Caco-2 (cell line): ENCODE measurements at regions not wholly inside any gene's neighbourhood (a gene's known extent, or its start where the extent isn't known, plus 50 kb on each side); places are given as distances from the start of the nearest gene placed in this dataset.

Source experiments
- BruUV-seq: library from RNA; stranded (reverse); fragments of 400-500 nt; replicated peaks from 2 replicates; lab custom pipeline; 2021; lab: Mats Ljungman, UMichigan
- CTCF ChIA-PET: fragments of 300-600 bp; sonication (Branson Sonifier 250); formaldehyde crosslinking; loops from one replicate; lab custom pipeline; 2022; ENCODE audit warnings: antibody characterized with exemption; lab: Charles Lee
- POLR2A ChIA-PET: fragments of 300-600 bp; sonication (Branson Sonifier 250); formaldehyde crosslinking; loops from one replicate; lab custom pipeline; 2022; ENCODE audit warnings: antibody characterized with exemption; lab: Charles Lee
- DNase-seq, 2 experiments: peaks; one replicate each; pipeline versions ENCODE4 v3.0.0 to v3.0.0-alpha.2; 2020 to 2022
- H3K27me3 ChIP-seq: replicated peaks from 2 replicates; pipeline ENCODE4 v1.6.0; 2011; ENCODE audit warnings: low read length; ENCODE audit not compliant: control insufficient read depth, insufficient read depth
- H3K36me3 ChIP-seq: 2 replicates; pipeline ENCODE4 v1.5.1; 2011; ENCODE audit warnings: low read length; ENCODE audit not compliant: control insufficient read depth, insufficient read depth
- H3K4me1 ChIP-seq: fragments of 250-450 bp; sonication (Bioruptor Pico); 2 replicates; pipeline ENCODE4 v1.5.1; 2020; ENCODE audit warnings: mild to moderate bottlenecking
- H3K4me3 ChIP-seq: 2 replicates; pipeline ENCODE4 v1.5.1; 2011; ENCODE audit warnings: low read depth, mild to moderate bottlenecking, control low read depth, low read length
- H3K9me3 ChIP-seq: fragments of 250-450 bp; sonication (Bioruptor Pico); 2 replicates; pipeline ENCODE4 v1.5.1; 2020; ENCODE audit warnings: mild to moderate bottlenecking, moderate library complexity
- H3K27ac Mint-ChIP-seq: one replicate; pipeline ENCODE4 v1.8.0; 2022; ENCODE audit warnings: mixed read lengths; ENCODE audit not compliant: unreplicated experiment
- H3K27me3 Mint-ChIP-seq: one replicate; pipeline ENCODE4 v1.8.0; 2022; ENCODE audit warnings: mixed read lengths; ENCODE audit not compliant: insufficient read depth, unreplicated experiment
- H3K36me3 Mint-ChIP-seq: one replicate; pipeline ENCODE4 v1.8.0; 2022; ENCODE audit warnings: mild to moderate bottlenecking, mixed read lengths; ENCODE audit not compliant: insufficient read depth, unreplicated experiment
- H3K4me1 Mint-ChIP-seq: one replicate; pipeline ENCODE4 v1.8.0; 2022; ENCODE audit warnings: low read depth, mixed read lengths; ENCODE audit not compliant: unreplicated experiment
- H3K4me3 Mint-ChIP-seq: one replicate; pipeline ENCODE4 v1.8.0; 2022; ENCODE audit warnings: mild to moderate bottlenecking, moderate library complexity, mixed read lengths; ENCODE audit not compliant: unreplicated experiment
- H3K9me3 Mint-ChIP-seq: one replicate; pipeline ENCODE4 v1.8.0; 2022; ENCODE audit warnings: mixed read lengths; ENCODE audit not compliant: unreplicated experiment
- CTCF ChIP-seq, 2 experiments: fragments of 200-600 bp in 1 of 2; IDR thresholded peaks; 1 replicate in 1 of 2; 2 replicates in 1 of 2; pipeline versions ENCODE4 v1.5.1 to v1.8.0; 2011 to 2022; ENCODE audit warnings: antibody characterized with exemption in 1 of 2, control low read depth in 1 of 2, inconsistent platforms in 1 of 2, low read depth in 1 of 2, low read length in 1 of 2, mild to moderate bottlenecking in 1 of 2, moderate library complexity in 1 of 2; ENCODE audit not compliant: insufficient read depth in 1 of 2, severe bottlenecking in 1 of 2, unreplicated experiment in 1 of 2
- intact Hi-C: fragments of 100-400 bp; cut with micrococcal nuclease; formaldehyde crosslinking; loops from one replicate; pipeline ENCODE4 v1.10.0; 2022; ENCODE audit not compliant: unreplicated experiment

- Mint-ChIP-seq H3K27ac (no peak overlapping the region), H3K4me1 (peaks cover 6% of the 10 kb centered on the region), H3K36me3 (no peaks in the 10 kb centered on the region), H3K4me3 (no peak overlapping the region), H3K27me3 (no peaks in the 10 kb centered on the region), H3K9me3 (no peaks in the 10 kb centered on the region)
- H3K4me3 ChIP-seq, result no peak overlapping the region
- BruUV-seq, result no TSS peak
- no peak for DNase-seq
- no peaks in the 10 kb centered on the region for H3K9me3 ChIP-seq
- H3K27me3 ChIP-seq, result no peaks in the 10 kb centered on the region
- ChIA-PET CTCF (no interaction called here), POLR2A (no interaction called here)
- TF ChIP-seq CTCF (IDR thresholded peaks at IDR 0.05; ENCODE audit: insufficient read depth in 1 of 2, low read depth in 1 of 2, low read length in 1 of 2, severe bottlenecking in 1 of 2, unreplicated experiment in 1 of 2), result no peak
- H3K36me3 ChIP-seq, result no peaks in the 10 kb centered on the region
- intact Hi-C loops, result no loop called here
- H3K4me1 ChIP-seq, result peaks cover 4% of the 10 kb centered on the region; the same call in 1 of the 2 replicates
Measured at GRCh38 chr2:226052772-226053416, 653.4 kb downstream of the NYAP2 start.

- intact Hi-C loops, result no loop called here
Measured at GRCh38 chr2:226050822-226051221, 651.3 kb downstream of the NYAP2 start.

GRCh38 chr2:226048611-226049010, 649.1 kb downstream of the NYAP2 start:
- Histone ChIP-seq H3K36me3 (no peaks in the 10 kb centered on the region), H3K4me1 (no peaks in the 10 kb centered on the region), H3K9me3 (no peaks in the 10 kb centered on the region), H3K4me3 (no peak overlapping the region), H3K27me3 (no peaks in the 10 kb centered on the region)
- no peak overlapping the region for H3K4me3 Mint-ChIP-seq
- peaks cover 6% of the 10 kb centered on the region for H3K4me1 Mint-ChIP-seq
- H3K9me3 Mint-ChIP-seq, result no peaks in the 10 kb centered on the region
- no peaks in the 10 kb centered on the region for H3K27me3 Mint-ChIP-seq
- ChIA-PET POLR2A (no interaction called here), CTCF (no interaction called here)
- no peak overlapping the region for H3K27ac Mint-ChIP-seq
- TF ChIP-seq CTCF (IDR thresholded peaks at IDR 0.05; ENCODE audit: insufficient read depth in 1 of 2, low read depth in 1 of 2, low read length in 1 of 2, severe bottlenecking in 1 of 2, unreplicated experiment in 1 of 2), result no peak
- intact Hi-C loops, result no loop called here
- no peak for DNase-seq
- no TSS peak for BruUV-seq
- no peaks in the 10 kb centered on the region for H3K36me3 Mint-ChIP-seq

More at GRCh38 chr2:226050822-226051221, 651.3 kb downstream of the NYAP2 start:
- Mint-ChIP-seq H3K27ac (no peak overlapping the region), H3K4me3 (no peak overlapping the region), H3K36me3 (no peaks in the 10 kb centered on the region), H3K27me3 (no peaks in the 10 kb centered on the region), H3K4me1 (peaks cover 6% of the 10 kb centered on the region), H3K9me3 (no peaks in the 10 kb centered on the region)
- POLR2A ChIA-PET, result no interaction called here
- H3K4me3 ChIP-seq, result no peak overlapping the region
- no TSS peak for BruUV-seq
- CTCF ChIA-PET, result no interaction called here
- no peaks in the 10 kb centered on the region for H3K27me3 ChIP-seq
- DNase-seq, result no peak
- no peak for TF ChIP-seq CTCF (IDR thresholded peaks at IDR 0.05; ENCODE audit: insufficient read depth in 1 of 2, low read depth in 1 of 2, low read length in 1 of 2, severe bottlenecking in 1 of 2, unreplicated experiment in 1 of 2)
- H3K9me3 ChIP-seq, result no peaks in the 10 kb centered on the region
- H3K4me1 ChIP-seq, result no peaks in the 10 kb centered on the region
- H3K36me3 ChIP-seq, result no peaks in the 10 kb centered on the region
